GM21390 (cell line): ENCODE measurements at regions not wholly inside any gene's neighbourhood (a gene's known extent, or its start where the extent isn't known, plus 50 kb on each side); places are given as distances from the start of the nearest gene placed in this dataset.
A peak's percentile ranks its signal among the peaks of the same experiment; 100 is the strongest.

Source experiments
- ATAC-seq: cut with Tn5 transposase; IDR thresholded peaks from one replicate; pipeline ENCODE4 v1.9.1; 2021; ENCODE audit not compliant: unreplicated experiment

- no peak for ATAC-seq
Observed at GRCh38 chr3:177753451-177754155, 556.3 kb upstream of the TBL1XR1 start.

DNA sequence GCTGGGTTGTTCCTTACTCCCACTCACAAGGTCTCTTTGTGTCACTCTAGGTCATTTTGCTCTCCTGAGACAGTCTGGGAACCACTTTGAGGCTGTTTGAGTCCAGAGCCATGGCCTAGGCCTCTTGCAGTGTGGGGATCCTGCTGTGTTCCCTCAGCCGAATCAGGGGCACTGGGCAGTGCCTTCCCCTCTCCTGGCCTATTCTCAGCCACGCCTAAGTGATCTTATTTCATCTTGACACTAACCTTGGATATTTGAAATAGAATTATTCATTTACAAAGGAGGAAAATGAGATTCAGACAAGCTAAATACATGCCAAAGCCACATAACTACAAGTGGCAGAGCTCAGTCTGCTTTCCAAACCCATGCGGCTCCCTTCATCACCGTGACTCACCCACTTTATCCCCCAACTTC is 557.2 kb upstream of the TBL1XR1 start:
- ATAC-seq, result no peak

DNA sequence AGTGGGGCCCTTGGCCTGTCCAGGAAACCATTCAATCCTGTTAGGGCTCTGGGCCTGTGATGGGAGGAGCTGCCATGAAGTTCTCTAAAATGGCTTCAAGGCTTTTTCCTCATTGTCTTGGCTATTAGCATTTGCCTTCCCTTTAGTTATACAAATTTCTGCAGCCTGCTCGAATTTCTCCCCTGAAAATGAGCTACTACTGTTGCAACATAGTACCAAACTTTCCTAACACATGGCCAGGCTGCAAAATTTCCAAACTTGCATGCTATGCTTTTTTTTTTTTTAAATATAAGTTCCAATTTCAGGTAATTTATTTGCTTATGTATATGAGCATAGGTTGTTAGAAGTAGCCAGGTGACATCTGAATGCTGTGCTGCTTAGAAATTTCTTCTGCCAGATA is 560.8 kb upstream of the TBL1XR1 start:
- no peak for ATAC-seq

DNA sequence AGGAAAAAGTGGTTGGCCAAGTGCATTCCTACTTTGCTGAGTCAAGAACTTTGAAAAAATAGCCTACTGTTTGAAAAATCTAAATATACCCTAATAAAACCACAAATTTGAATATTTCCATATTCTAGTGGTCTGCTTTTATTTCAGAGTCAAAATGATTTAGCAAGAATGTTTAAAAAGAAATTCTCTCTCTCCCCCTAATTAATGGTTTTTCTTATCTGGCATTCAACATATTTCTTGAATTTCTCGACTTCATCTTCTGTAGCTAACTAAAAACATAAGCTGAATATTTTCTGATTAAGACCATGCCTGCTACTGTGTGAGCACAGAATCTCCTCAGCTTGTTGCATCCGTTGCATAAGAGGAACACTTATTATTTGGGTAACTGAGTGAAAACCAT is 563.5 kb upstream of the TBL1XR1 start:
- ATAC-seq, result no peak

DNA sequence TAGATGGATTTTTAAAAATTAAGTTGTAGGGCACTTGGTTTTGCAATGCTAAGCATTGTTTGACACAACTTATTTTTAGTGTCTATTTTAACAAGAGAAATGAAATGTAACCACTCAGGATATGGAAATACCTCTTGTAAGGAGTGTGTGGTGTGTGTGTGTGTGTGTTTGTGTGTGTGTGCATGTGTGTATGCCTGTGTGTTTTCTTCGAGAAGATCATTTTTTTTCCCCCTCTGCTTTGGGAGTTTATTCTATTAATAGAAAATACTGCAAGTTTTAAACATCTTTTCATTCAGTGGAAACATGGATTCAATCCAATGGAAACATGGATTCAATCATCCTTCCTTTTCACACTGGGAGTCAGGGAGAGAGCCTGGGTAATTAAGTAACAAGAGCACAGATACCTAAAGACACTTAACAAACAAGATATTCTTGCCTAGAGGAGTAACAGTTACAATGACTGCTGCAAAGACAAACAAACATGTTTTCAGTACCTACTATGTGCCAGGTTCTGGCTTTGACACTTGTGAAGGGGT is 567.2 kb upstream of the TBL1XR1 start:
- ATAC-seq, result no peak

DNA sequence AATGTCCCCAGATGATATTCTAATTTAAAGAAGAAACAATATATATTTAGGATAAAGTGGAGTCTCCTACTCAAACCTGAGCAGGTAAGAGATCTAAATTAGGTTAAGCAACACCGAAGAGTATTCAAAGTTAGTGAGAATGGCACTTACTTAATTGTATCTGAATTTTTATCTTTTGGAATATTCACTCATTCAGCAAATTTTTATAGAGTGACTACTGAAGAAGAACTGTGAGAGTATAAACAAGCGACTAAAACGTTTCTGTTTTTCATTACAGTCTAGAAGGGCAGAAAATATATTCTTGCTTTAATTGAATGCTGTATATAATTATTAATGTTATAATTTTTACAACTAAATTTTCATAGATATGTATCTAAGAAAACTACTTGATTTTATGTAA is 567.7 kb upstream of the TBL1XR1 start:
- no peak for ATAC-seq

- no peak for ATAC-seq
Observed at GRCh38 chr3:177770383-177771230, 573.3 kb upstream of the TBL1XR1 start.

- no peak for ATAC-seq
Observed at GRCh38 chr3:177771780-177772179, 574.5 kb upstream of the TBL1XR1 start.

DNA sequence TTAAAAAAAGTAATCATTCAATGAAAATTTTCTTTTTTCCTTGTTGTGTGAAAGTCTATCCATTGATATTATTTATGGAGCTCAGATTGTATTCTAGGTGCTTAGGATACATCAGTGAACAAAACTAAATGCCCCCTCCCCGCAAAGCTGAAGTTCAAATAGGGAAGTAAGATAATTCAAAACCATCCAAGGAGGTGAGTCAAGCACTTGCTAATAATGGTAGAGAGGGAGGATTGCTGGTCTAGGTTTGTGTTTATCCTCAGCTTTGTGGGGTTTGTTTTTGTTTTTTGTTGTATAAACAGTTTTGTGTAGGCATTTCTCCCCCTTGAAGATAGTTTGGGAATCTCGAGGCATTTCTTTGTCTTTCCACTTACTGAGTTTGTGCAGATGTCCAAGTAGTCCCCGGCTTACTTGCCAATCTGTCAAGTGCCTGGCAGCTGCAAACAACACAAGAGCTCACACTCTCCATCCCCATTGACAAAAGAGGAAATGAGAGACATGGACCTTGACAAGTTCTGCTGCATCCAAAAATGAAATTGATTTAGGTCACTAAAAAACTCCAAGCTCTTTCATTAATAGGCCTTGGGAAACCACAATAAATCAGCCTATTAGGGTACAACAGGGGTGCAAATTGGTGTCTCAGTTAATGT is 575.8 kb upstream of the TBL1XR1 start:
- ATAC-seq, result no peak

GRCh38 chr3:177773717-177774116 is 576.4 kb upstream of the TBL1XR1 start:
- ATAC-seq, result no peak

GRCh38 chr3:177776661-177777101 is 579.4 kb upstream of the TBL1XR1 start:
- no peak for ATAC-seq

DNA sequence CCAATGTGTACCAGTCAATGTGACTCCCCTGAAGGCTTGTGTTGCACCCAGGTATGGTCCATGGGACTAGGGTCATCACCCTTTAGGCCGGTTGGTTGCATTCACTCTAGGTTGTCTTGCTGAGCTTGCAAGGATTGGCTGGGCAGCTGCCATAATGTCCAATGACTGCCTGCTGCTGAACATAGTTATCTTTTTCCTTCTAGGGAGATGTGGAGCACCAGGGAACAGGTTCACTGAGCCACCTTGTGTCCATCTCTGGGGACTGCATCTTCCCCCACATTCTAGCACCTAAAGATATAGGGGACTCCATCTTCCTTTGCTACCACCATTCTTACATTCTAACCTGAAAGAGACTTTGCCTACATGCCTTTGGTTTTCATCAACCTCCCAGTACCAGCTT is 580.4 kb upstream of the TBL1XR1 start:
- peak; percentile 84 for ATAC-seq

DNA sequence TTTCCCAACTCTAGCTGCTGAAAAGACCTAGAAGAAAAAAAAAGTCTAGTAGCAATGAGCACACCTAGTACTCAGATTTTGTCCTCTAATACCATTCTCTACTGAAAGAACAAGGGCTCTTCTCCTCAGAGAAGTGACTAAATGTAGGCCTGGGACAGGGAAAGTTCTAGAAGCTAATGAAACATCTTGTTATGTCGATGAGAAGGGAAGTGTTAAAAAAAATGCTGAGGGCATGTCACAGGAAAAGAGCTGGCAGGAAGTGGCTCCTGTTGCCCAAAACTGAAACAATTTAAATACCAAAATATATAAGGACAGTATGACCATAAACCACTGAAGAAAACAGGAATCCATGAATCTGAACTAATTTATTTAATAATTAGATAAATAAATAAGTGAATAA is 581.4 kb upstream of the TBL1XR1 start:
- ATAC-seq, result no peak

GRCh38 chr3:177781686-177782161 is 584.4 kb upstream of the TBL1XR1 start:
- ATAC-seq, result no peak

DNA sequence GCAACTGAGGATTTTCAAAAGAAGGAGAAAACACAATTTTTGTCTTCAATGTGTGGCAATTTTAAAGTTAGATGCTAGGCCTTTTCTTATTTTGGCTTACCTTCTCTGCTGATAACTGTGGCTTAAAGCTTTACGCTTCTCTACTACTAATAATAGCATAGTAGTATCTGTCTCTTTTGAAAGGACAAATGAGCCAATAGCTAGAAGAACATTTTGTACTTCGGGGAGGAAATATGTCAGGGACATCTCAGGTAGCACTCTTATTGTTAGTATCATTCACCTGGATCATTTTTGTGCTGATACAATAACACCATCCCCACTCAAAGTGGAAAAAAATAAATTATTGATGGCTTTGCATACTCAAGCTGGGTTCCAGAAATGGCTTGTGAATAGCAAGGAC is 586.1 kb upstream of the TBL1XR1 start:
- no peak for ATAC-seq

DNA sequence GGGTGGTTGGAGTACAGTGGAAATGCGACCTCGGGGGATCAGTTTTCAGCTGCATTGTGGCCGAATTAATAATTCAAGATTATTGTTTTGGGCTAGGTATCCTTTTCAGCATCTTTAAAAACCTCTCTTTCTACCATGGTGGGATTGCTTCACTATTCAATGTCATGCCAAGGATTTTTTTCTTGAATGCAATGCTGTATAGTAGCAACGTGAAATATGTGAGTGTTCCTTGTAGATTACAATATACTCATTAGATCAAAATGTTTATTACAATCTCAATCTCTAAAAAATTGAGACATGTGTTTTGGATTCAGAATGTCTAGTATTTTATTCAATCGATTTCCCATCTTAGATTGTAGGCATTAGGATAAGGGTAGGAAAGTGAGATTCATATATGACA is 586.5 kb upstream of the TBL1XR1 start:
- ATAC-seq, result no peak

DNA sequence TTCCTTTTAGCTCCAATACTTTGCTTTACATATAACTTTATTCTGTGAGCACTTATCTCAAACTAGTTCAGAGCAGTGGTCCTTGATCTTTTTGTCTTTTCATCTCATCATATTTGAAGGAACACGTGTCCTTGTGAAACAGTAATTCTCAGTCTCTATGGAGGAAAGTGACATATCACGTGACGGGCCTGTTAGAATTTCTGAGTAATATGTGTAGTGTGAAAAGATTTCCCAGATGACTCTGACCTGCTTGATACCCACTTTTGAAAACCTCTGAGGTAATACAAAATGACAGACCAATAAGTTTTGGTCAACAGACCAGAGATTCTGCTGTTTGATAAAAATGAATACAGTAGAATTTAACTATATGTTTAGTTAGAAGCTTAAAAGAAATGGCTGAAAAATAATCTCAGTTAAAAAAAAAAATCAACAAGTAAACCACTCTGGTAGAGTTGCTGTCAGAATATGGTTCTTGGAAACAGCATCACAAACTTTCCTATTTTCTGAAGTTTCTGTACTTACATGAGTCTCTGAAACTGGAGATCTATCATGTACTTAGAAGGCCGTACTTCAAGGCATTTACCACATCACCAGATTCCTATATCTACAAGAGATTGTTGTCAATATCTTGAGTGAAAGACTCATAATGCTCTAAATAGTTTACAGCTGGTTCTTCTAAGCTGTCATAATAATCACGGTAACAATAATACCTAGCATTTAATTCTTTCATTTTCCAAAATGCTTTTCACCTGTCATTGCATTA is 590.2 kb upstream of the TBL1XR1 start:
- ATAC-seq, result peak; percentile 87

DNA sequence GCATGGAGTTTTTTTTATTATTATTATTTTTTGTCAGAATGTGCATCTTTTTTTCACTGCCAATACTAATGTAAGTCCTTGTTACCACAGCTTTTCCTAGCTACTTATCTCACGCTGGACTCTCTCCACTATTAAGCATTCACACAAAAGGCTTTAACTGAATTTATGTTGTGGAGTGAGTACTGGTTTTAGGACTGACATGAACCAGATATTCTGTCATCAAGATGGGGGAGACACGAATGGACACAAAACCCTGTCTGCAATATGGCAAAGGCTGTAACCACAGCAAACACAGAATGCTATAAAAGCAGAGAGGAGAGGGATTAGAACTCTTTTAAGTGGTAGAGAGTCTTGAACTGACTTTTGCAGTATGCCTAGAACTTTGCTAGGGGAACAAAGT is 592.2 kb upstream of the TBL1XR1 start:
- ATAC-seq, result no peak

- no peak for ATAC-seq
Observed at GRCh38 chr3:177792311-177793030, 595.2 kb upstream of the TBL1XR1 start.

DNA sequence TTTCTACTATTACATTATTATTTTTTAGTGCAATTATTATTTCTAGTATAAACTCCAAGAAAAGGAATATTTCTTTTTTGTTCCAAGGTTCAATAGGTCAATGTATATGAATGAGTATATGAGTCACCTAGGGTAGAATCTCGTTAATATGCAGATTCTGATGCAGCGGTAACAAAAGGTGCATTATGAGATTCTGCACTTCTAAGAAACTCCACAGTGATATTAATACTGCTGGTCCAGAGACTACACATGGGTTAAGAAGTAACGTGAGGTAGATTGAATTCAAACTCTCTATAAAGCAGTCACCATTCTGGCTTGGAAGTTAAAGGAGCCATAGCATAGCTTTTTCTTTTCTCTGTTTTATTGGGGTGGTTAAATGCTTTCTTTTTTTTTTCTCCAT is 596.2 kb upstream of the TBL1XR1 start:
- no peak for ATAC-seq
